CD4-positive, alpha-beta memory T cell (primary cell): ENCODE measurements at regions not wholly inside any gene's neighbourhood (a gene's known extent, or its start where the extent isn't known, plus 50 kb on each side); places are given as distances from the start of the nearest gene placed in this dataset.
A peak's percentile ranks its signal among the peaks of the same experiment; 100 is the strongest.

Experiments
- CTCF ChIA-PET: fragments of 350-600 bp; sonication (Branson Sonifier 250); formaldehyde crosslinking; loops from one replicate; lab custom pipeline; 2021; ENCODE audit warnings: inconsistent platforms; ENCODE audit not compliant: partially characterized antibody; lab: Charles Lee
- POLR2A ChIA-PET: fragments of 350-600 bp; sonication (Branson Sonifier 250); formaldehyde crosslinking; loops from one replicate; lab custom pipeline; 2021; ENCODE audit not compliant: partially characterized antibody; lab: Charles Lee
- DNase-seq, 5 donors: peaks; one replicate each; pipeline versions ENCODE4 v3.0.0 to v3.0.0-alpha.2; 2020 to 2022; ENCODE audit warnings: mixed read lengths in 1 of 5
- H3K27ac ChIP-seq: one replicate; pipeline ENCODE4 v1.7.0; 2013; ENCODE audit warnings: low read depth, low read length
- H3K27me3 ChIP-seq: 2 replicates; pipeline ENCODE4 v1.7.0; 2013; ENCODE audit warnings: mild to moderate bottlenecking, low read length, moderate library complexity; ENCODE audit not compliant: insufficient read depth
- H3K36me3 ChIP-seq: 2 replicates; pipeline ENCODE4 v1.7.0; 2013; ENCODE audit warnings: mild to moderate bottlenecking, low read length, moderate library complexity; ENCODE audit not compliant: insufficient read depth
- H3K4me1 ChIP-seq: 2 replicates; pipeline ENCODE4 v1.7.0; 2013; ENCODE audit warnings: mild to moderate bottlenecking, low read length, moderate library complexity; ENCODE audit not compliant: insufficient read depth
- H3K4me3 ChIP-seq, 2 donors: one replicate each; pipeline ENCODE4 v1.7.0; 2013; ENCODE audit warnings: low read length in 2 of 2, mild to moderate bottlenecking in 1 of 2
- H3K9me3 ChIP-seq, 2 donors: one replicate each; pipeline ENCODE4 v1.7.0; 2013; ENCODE audit warnings: low read length in 2 of 2, control low read depth in 1 of 2; ENCODE audit not compliant: control insufficient read depth in 1 of 2
- H3K27ac Mint-ChIP-seq, 7 donors: one replicate each; pipeline ENCODE4 v1.8.0; 2020 to 2021; ENCODE audit warnings: mixed read lengths in 7 of 7, mild to moderate bottlenecking in 6 of 7, inconsistent platforms in 3 of 7, moderate library complexity in 3 of 7
- H3K27me3 Mint-ChIP-seq, 2 donors: one replicate each; pipeline ENCODE4 v1.8.0; 2020 to 2021; ENCODE audit warnings: mixed read lengths in 2 of 2
- H3K36me3 Mint-ChIP-seq, 2 donors: one replicate each; pipeline ENCODE4 v1.8.0; 2020 to 2021; ENCODE audit warnings: mixed read lengths in 2 of 2, inconsistent platforms in 1 of 2, mild to moderate bottlenecking in 1 of 2
- H3K4me1 Mint-ChIP-seq, 4 donors: one replicate each; pipeline ENCODE4 v1.8.0; 2020 to 2021; ENCODE audit warnings: mixed read lengths in 4 of 4, mild to moderate bottlenecking in 1 of 4
- H3K4me3 Mint-ChIP-seq, 8 donors: one replicate each; pipeline ENCODE4 v1.8.0; 2020 to 2021; ENCODE audit warnings: mixed read lengths in 8 of 8, mild to moderate bottlenecking in 7 of 8, moderate library complexity in 6 of 8, inconsistent platforms in 3 of 8
- H3K9me3 Mint-ChIP-seq, 8 donors: one replicate each; pipeline ENCODE4 v1.8.0; 2020 to 2021; ENCODE audit warnings: mixed read lengths in 8 of 8, mild to moderate bottlenecking in 5 of 8, inconsistent platforms in 3 of 8, moderate library complexity in 1 of 8
- intact Hi-C: fragments of 100-400 bp; cut with micrococcal nuclease; formaldehyde crosslinking; loops from one replicate; pipeline ENCODE4 v1.15.1; 2023

- no peaks in the 10 kb centered on the region for H3K27me3 ChIP-seq
- peaks cover 0 to 2% of the 10 kb centered on the region in 2 donors for H3K27me3 Mint-ChIP-seq
- no peaks in the 10 kb centered on the region for H3K36me3 Mint-ChIP-seq
- intact Hi-C loops = no loop called here
- CTCF ChIA-PET = no interaction called here
- H3K9me3 Mint-ChIP-seq = peaks cover 0 to 13% (median 4%) of the 10 kb centered on the region in 8 donors
- no peaks in the 10 kb centered on the region for H3K36me3 ChIP-seq
- H3K4me1 Mint-ChIP-seq = peaks cover 0 to 10% (median 3%) of the 10 kb centered on the region in 4 donors
- no peaks in the 10 kb centered on the region for H3K4me1 ChIP-seq
- no peak for DNase-seq
- peak overlapping the region in 1 of 7 donors; percentile 41 for H3K27ac Mint-ChIP-seq
- no peaks in the 10 kb centered on the region for H3K9me3 ChIP-seq
- H3K27ac ChIP-seq = no peak overlapping the region
- no peak overlapping the region for H3K4me3 Mint-ChIP-seq
- no peak overlapping the region for H3K4me3 ChIP-seq
- POLR2A ChIA-PET = no interaction called here
Observed at GRCh38 chr2:239532250-239532649, 131.4 kb upstream of the HDAC4 start.

GRCh38 chr2:239531456-239532241, 130.8 kb upstream of the HDAC4 start:
- no peak for DNase-seq
- ChIA-PET CTCF (no interaction called here), POLR2A (no interaction called here)
- H3K27me3 ChIP-seq = no peaks in the 10 kb centered on the region
- no peak overlapping the region for H3K4me3 ChIP-seq
- H3K27ac ChIP-seq = no peak overlapping the region
- Mint-ChIP-seq H3K9me3 (peaks cover 0 to 13% (median 4%) of the 10 kb centered on the region in 8 donors), H3K27me3 (peaks cover 0 to 2% of the 10 kb centered on the region in 2 donors), H3K36me3 (no peaks in the 10 kb centered on the region), H3K4me3 (no peak overlapping the region), H3K4me1 (peaks cover 0 to 10% (median 3%) of the 10 kb centered on the region in 4 donors), H3K27ac (no peak overlapping the region)
- no peaks in the 10 kb centered on the region for H3K36me3 ChIP-seq
- H3K4me1 ChIP-seq = no peaks in the 10 kb centered on the region
- no peaks in the 10 kb centered on the region for H3K9me3 ChIP-seq
- intact Hi-C loops = no loop called here

DNA sequence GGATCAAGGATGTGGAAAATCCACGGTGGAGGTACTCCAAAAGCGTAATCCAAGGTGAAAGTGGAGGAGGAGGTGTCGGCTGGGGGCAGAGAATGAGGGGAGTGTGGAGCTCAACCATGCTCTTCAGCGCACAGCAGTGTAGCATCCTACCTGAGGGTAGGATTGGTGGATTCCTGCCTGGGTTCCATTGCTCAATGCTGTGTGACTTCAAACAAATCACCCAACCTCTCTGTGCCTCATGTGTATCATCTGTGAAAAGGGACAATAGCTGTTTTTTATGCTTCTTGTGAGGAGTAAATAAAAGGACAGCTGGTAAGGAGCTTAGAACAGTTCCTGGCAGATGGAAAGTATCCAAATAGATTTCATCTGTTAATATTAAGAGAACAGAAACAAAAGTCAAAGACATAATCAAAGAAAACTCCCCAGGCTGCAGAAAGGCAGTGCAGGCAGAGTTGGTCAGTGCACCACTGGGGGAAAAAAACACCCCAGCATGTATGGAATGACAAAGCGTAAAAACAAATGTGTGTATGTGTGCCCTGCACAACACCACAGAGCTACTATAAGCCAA, 130.0 kb upstream of the HDAC4 start:
- H3K4me1 Mint-ChIP-seq = peaks cover 0 to 10% (median 3%) of the 10 kb centered on the region in 4 donors
- no peak overlapping the region for H3K27ac Mint-ChIP-seq
- Histone ChIP-seq H3K27ac (no peak overlapping the region), H3K4me1 (no peaks in the 10 kb centered on the region), H3K4me3 (no peak overlapping the region), H3K9me3 (no peaks in the 10 kb centered on the region), H3K27me3 (no peaks in the 10 kb centered on the region), H3K36me3 (no peaks in the 10 kb centered on the region)
- H3K4me3 Mint-ChIP-seq = no peak overlapping the region
- ChIA-PET CTCF (no interaction called here), POLR2A (no interaction called here)
- H3K27me3 Mint-ChIP-seq = peaks cover 0 to 2% of the 10 kb centered on the region in 2 donors
- intact Hi-C loops = no loop called here
- peaks cover 0 to 13% (median 4%) of the 10 kb centered on the region in 8 donors for H3K9me3 Mint-ChIP-seq
- H3K36me3 Mint-ChIP-seq = no peaks in the 10 kb centered on the region
- no peak for DNase-seq

DNA sequence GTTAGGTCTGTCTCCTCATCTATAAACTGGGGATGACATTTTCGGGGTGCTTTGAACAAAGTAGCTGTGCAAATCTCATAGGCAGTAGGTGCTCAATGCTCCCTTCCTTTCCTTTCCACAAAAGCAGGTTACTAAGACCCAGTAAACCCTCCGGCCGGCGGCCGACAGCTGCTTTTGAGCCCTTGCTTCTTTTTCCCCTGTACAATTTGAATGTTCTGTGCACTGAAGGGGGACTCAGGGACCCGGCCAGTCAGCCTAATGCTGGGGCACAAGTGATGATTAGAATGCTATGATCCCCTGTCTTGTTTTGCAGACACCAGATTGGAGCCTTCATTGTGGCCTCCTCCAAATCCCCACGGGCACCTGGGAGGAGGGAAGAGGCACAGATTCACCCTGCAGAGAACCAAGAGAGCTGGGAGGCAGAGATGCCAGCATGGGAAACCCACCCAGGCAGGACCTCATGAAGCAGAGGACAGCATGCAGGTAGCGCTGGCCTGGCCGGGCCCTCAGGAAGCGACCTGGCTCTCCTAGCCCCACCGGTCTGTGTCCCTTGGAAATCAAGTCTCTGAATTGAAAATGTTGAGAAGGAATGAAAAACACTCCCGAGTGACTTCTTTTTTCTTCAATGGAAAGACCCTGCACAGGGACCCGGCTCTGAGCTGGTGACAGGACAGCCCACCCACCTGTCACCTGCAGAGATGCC, 128.6 kb upstream of the HDAC4 start:
- no peak overlapping the region for H3K27ac ChIP-seq
- no peak overlapping the region for H3K4me3 Mint-ChIP-seq
- H3K27me3 ChIP-seq = no peaks in the 10 kb centered on the region
- ChIA-PET POLR2A (no interaction called here), CTCF (no interaction called here)
- H3K9me3 Mint-ChIP-seq = peaks cover 0 to 13% (median 3%) of the 10 kb centered on the region in 8 donors
- intact Hi-C loops = no loop called here
- no peaks in the 10 kb centered on the region for H3K4me1 ChIP-seq
- H3K27me3 Mint-ChIP-seq = peaks cover 0 to 4% of the 10 kb centered on the region in 2 donors
- H3K9me3 ChIP-seq = no peaks in the 10 kb centered on the region
- H3K36me3 ChIP-seq = no peaks in the 10 kb centered on the region
- no peak overlapping the region for H3K27ac Mint-ChIP-seq
- no peaks in the 10 kb centered on the region for H3K36me3 Mint-ChIP-seq
- DNase-seq = no peak
- H3K4me1 Mint-ChIP-seq = peaks cover 0 to 10% (median 3%) of the 10 kb centered on the region in 4 donors
- H3K4me3 ChIP-seq = no peak overlapping the region

DNA sequence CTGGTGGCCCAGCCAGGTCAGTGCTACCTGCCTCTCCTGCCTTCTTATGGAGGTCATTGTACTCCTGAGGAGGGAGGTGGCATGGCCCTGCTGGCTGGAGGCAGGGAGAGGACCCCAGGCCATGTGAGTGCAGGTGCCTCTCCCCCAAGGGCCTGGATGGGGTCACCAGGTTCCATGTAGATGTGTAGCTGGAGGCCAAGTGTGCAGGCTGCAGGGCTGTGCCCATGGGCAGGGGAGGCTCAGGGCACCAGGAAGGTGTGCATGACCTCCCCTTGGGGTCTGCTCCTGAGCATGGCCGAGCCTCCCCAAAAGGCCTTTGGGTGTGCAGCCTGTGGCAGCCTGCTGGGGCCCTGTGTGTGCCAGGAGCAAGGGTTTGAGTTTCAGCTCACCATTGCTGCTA, 128.1 kb upstream of the HDAC4 start:
- H3K4me1 ChIP-seq = no peaks in the 10 kb centered on the region
- H3K36me3 Mint-ChIP-seq = no peaks in the 10 kb centered on the region
- H3K27me3 Mint-ChIP-seq = peaks cover 0 to 4% of the 10 kb centered on the region in 2 donors
- H3K9me3 Mint-ChIP-seq = peaks cover 0 to 10% (median 3%) of the 10 kb centered on the region in 8 donors
- H3K4me3 ChIP-seq = no peak overlapping the region
- no peak for DNase-seq
- peaks cover 0 to 10% (median 3%) of the 10 kb centered on the region in 4 donors for H3K4me1 Mint-ChIP-seq
- H3K4me3 Mint-ChIP-seq = no peak overlapping the region
- H3K27ac ChIP-seq = no peak overlapping the region
- CTCF ChIA-PET = no interaction called here
- H3K36me3 ChIP-seq = no peaks in the 10 kb centered on the region
- POLR2A ChIA-PET = no interaction called here
- no peaks in the 10 kb centered on the region for H3K9me3 ChIP-seq
- intact Hi-C loops = no loop called here
- H3K27me3 ChIP-seq = no peaks in the 10 kb centered on the region
- no peak overlapping the region for H3K27ac Mint-ChIP-seq

DNA sequence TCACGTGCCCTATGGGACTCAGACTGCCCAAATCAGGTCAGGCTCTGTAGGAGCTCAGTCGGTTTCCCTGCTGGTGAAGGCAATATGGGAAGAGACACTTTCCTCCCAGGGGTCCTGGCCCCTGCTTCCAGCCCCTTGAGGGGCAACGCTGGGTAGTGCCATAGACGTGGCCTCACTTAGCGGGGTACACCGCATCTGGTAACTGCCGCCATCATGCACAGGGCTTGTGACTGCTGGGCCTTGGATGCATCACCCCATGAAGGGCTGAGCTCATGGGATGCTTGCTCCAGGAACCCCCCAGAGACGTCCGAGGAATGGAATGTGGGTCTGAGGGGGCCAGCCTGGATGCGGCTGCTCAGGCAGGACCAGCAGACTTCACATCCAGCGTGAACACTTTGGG, 127.3 kb upstream of the HDAC4 start:
- Histone ChIP-seq H3K9me3 (no peaks in the 10 kb centered on the region), H3K27ac (no peak overlapping the region), H3K4me1 (no peaks in the 10 kb centered on the region), H3K4me3 (no peak overlapping the region), H3K27me3 (no peaks in the 10 kb centered on the region), H3K36me3 (no peaks in the 10 kb centered on the region)
- peaks cover 0 to 4% of the 10 kb centered on the region in 2 donors for H3K27me3 Mint-ChIP-seq
- no peaks in the 10 kb centered on the region for H3K36me3 Mint-ChIP-seq
- ChIA-PET CTCF (no interaction called here), POLR2A (no interaction called here)
- H3K4me3 Mint-ChIP-seq = no peak overlapping the region
- peaks cover 0 to 8% (median 3%) of the 10 kb centered on the region in 8 donors for H3K9me3 Mint-ChIP-seq
- intact Hi-C loops = no loop called here
- DNase-seq = no peak
- peaks cover 0 to 8% (median 1%) of the 10 kb centered on the region in 4 donors for H3K4me1 Mint-ChIP-seq
- H3K27ac Mint-ChIP-seq = no peak overlapping the region

DNA sequence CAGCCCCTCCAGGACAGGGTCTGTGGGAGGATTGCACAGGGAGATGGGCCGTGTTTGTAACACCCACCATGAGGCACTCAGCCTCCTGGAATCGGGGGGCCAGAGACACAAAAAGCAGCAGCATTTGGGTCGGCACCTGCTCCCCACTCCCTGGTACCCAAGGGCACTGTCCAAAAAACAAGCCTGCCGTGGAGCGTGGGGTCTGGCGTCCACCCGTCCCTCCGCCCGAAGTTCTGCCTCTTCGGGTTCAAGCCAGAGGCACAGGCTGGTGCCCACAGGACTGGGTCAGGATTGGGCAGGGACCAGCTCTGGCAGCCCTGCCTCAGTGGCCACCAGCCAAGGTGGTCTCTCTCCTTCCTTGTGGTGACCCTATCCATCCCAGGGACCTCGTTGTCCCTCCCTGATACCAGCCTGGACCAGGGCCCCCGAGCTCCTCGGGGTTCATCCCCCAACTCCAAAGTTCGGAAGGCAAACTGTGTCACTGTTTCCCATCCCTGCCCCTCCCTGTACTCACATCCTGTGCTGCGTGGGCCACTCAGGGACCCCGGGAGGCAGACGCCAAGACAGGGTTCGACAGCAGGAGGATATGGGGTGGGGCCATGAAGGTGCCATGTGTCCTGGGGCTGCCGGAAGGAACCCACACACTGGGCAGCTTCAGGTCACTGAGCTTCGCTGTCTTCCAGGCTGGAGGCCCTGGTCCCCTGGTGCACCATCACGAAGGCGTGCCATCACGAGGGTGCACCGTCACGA, 126.0 kb upstream of the HDAC4 start:
- no peaks in the 10 kb centered on the region for H3K4me1 Mint-ChIP-seq
- peaks cover 0 to 8% (median 3%) of the 10 kb centered on the region in 8 donors for H3K9me3 Mint-ChIP-seq
- Histone ChIP-seq H3K4me1 (no peaks in the 10 kb centered on the region), H3K27me3 (no peaks in the 10 kb centered on the region), H3K4me3 (no peak overlapping the region), H3K36me3 (no peaks in the 10 kb centered on the region), H3K27ac (no peak overlapping the region), H3K9me3 (no peaks in the 10 kb centered on the region)
- no peaks in the 10 kb centered on the region for H3K36me3 Mint-ChIP-seq
- DNase-seq = no peak
- no peak overlapping the region for H3K27ac Mint-ChIP-seq
- intact Hi-C loops = no loop called here
- no peak overlapping the region for H3K4me3 Mint-ChIP-seq
- ChIA-PET POLR2A (no interaction called here), CTCF (no interaction called here)
- H3K27me3 Mint-ChIP-seq = peaks cover 0 to 4% of the 10 kb centered on the region in 2 donors
